HCT116 (cell line): ENCODE measurements at regions not wholly inside any gene's neighbourhood (a gene's known extent, or its start where the extent isn't known, plus 50 kb on each side); places are given as distances from the start of the nearest gene placed in this dataset.

Experiments used
- EGR1 ChIP-seq: IDR thresholded peaks from 2 replicates; pipeline ENCODE4 v1.6.1; 2012; ENCODE audit warnings: low read depth
- POLR2A ChIP-seq: IDR thresholded peaks from 2 replicates; pipeline ENCODE4 v1.7.0; 2011; ENCODE audit warnings: borderline replicate concordance; ENCODE audit not compliant: insufficient read depth, insufficient read length; ENCODE audit errors: extremely low read depth
- REST ChIP-seq: IDR thresholded peaks from 2 replicates; pipeline ENCODE4 v1.6.1; 2012; ENCODE audit warnings: low read depth

DNA sequence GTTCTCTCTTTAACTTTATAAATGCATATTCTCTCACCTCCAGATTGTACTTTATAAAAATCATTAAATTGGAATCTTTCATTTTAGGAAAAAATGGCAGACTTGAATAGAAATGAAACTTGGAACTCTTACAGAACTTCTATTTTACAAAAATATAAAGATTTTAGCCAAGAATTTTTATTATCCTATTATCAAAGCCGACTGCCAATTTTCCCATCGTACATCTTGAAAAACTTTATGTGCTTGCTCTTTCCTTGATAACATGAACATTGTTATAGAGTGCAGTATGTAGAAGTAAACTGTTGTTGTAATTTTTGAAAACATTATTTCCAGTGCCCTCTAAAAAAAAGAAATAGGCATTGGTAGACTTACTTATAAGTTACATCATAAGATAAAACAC is 475.7 kb upstream of the REG3G start:
- TF ChIP-seq EGR1 (no peak), POLR2A (no peak), REST (no peak)
